Fibroblast of villous mesenchyme (primary cell): ENCODE measurements at regions not wholly inside any gene's neighbourhood (a gene's known extent, or its start where the extent isn't known, plus 50 kb on each side); places are given as distances from the start of the nearest gene placed in this dataset.

Source experiments
- DNase-seq: peaks from one replicate; pipeline ENCODE4 v3.0.0-alpha.2; 2010; ENCODE audit warnings: low read depth
- H3K4me3 ChIP-seq: 2 replicates; pipeline ENCODE4 v1.5.1; 2011; ENCODE audit warnings: low read depth, mild to moderate bottlenecking, low read length
- TF ChIP-seq, protein P1 (sequence below): IDR thresholded peaks from 2 replicates; pipeline ENCODE4 v1.5.1; 2012; ENCODE audit warnings: low read depth, mild to moderate bottlenecking, low read length; ENCODE audit not compliant: insufficient read depth

DNA sequence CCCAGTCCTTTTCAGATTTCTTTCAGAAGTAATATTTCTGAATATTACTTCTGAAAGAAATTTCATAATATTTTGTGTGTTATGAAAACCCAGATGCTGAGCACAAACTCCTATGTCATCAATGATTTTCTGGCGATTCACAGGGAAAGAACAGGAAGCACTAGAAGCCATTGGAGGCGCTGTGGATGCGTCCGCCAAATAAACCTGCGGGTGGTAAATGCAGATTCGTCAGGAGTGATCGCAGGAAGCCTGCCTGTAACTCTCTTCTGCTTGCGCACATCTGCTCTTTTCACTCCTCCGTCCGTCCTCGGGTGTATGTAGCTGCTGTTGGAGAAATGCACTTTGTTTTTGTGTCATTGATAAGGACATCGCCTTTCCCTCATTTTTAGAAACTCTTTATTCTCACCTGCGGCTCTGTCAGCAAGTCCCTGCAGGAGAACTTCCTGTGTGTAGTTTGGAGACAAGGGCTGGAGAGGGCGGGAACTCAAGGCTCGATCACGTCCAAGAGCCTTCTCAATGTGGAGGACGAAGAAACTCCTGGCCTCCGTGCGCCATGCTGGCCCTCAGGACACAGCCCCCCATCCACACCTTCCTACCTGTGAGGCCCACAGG, 483.8 kb downstream of the GALR1 start:
- DNase-seq, result no peak

DNA sequence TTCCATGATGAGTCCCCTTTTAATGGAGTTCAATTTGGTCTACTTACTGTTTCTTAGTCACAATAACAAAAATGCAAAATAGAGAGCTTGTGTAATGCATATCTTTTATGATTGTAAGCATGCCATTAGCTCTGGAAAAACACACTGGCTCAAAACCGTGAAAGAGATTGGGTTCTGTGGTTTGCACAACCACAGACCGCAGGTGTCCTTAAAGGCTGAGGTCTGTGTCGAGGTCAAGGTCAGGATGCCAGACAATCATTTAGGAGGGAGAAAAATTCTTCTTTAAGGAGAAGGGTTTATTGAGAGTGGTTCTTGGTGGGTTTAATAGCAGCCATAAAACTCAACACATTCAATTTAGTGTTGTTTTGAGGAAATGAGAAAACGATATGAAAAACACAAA, 487.2 kb downstream of the GALR1 start:
- TF ChIP-seq, protein P1, sequence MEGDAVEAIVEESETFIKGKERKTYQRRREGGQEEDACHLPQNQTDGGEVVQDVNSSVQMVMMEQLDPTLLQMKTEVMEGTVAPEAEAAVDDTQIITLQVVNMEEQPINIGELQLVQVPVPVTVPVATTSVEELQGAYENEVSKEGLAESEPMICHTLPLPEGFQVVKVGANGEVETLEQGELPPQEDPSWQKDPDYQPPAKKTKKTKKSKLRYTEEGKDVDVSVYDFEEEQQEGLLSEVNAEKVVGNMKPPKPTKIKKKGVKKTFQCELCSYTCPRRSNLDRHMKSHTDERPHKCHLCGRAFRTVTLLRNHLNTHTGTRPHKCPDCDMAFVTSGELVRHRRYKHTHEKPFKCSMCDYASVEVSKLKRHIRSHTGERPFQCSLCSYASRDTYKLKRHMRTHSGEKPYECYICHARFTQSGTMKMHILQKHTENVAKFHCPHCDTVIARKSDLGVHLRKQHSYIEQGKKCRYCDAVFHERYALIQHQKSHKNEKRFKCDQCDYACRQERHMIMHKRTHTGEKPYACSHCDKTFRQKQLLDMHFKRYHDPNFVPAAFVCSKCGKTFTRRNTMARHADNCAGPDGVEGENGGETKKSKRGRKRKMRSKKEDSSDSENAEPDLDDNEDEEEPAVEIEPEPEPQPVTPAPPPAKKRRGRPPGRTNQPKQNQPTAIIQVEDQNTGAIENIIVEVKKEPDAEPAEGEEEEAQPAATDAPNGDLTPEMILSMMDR, result no peak
- DNase-seq, result no peak

More for the DNA sequence above, 483.8 kb downstream of the GALR1 start:
- TF ChIP-seq, protein P1, result no peak
- no peak overlapping the region for H3K4me3 ChIP-seq

DNA sequence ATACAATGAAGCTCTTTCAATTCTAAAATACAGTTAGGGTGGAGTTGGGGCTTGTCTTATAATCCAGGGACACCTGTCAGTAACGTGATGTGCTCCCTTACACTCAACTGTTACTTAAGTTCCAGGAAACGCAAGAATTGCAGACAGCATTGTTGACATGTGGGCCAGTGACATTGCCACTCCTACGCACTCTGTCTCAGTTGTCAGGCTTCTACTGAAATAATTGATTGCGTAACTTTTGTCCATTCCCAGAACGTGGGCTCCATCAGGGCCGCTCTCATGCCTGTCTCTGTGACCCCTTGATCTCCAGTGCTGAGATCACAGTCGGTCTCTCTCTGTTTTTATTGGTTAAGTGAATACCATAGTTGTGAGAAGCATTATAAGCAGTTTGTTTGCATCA, 487.8 kb downstream of the GALR1 start:
- H3K4me3 ChIP-seq, result no peak overlapping the region
- TF ChIP-seq, protein P1, result no peak
- DNase-seq, result no peak

More for the DNA sequence above, 487.2 kb downstream of the GALR1 start:
- H3K4me3 ChIP-seq, result no peak overlapping the region

DNA sequence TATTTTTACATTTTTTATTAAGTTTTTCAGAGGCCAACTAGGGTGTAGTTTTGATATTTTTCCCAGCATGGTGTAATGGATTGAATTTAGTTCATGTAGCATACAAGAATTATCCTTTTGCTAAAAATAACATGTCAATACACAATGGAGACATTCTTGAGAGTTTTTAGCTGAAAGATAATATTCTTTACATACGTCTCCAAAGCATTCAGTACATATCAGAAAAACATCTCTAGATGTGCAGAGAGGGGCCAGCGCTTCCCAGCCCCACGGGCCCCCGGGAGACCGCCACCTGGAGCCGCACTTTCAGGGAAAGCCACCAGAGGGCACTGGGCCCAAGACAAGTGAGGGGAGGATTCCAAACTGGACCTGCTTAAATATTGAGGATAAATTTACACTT, 499.4 kb downstream of the GALR1 start:
- no peak overlapping the region for H3K4me3 ChIP-seq
- TF ChIP-seq, protein P1, result no peak
- no peak for DNase-seq

DNA sequence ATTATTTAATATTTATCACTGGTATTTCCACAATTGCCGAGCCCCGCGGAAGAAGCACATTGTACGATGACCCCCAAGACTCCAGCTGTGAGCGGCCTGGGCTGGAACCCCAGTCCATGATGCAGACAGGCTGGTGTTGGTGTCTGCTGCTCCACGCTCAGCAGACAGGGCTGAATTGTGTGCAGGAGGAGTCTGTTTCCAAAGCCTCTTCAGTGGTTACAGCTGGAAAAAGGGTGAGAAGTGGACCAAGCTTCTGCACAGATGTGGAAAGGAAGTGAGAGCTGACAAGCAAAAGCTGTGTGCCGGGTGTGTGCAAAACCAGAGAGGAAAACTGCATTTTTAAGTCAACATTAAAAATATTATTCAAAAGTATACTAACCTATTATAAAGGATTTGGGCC, 500.4 kb downstream of the GALR1 start:
- TF ChIP-seq, protein P1, result no peak
- no peak for DNase-seq
- no peak overlapping the region for H3K4me3 ChIP-seq

DNA sequence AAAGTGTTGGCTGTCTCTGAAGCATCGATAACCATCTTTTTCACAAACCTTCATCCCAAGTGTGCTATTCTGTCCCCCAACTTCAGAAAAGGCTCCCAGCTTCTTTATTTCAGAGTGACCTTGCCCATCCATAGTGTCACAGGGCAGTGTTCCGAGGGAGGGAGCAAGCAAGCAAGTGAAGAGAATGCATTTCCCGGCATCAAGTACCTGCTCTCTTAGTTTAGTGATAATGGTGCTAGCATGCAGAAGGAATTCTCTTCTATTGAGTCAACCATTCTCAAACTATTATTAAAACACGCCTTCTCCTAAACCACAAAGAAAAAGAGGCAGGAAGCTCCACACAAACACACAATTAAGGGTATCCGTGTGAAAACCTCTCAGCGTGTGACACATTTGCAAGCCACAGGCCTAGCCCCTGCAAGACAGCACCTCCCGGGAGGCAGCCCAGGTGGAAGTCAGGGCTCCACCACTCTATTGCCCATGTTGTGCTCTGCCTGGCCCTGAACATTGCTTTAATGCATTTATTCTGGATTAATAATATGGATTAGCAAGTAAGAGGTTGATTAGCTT, 504.9 kb downstream of the GALR1 start:
- no peak for DNase-seq
- TF ChIP-seq, protein P1, result no peak
- H3K4me3 ChIP-seq, result no peak overlapping the region

DNA sequence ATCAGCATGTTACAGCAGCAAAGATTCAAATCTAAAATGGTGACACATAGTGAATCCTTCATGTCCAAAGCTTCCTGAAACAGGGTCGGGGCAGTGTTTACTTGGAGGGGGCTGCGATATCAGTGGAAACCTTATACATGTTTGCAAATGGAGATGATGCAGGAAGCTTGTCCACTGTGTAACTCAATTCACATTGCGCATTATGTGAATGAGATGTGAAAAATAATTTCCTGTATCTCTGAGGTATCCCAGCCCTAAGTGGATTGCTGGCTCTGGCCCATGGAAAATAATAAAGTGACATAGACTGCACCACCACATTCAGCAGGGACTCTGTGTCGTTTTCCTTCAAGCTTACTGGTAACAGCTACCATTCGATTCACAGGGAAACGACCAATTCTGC, 505.5 kb downstream of the GALR1 start:
- no peak overlapping the region for H3K4me3 ChIP-seq
- TF ChIP-seq, protein P1, result no peak
- no peak for DNase-seq
